Nephron progenitor cell (in vitro differentiated cells): ENCODE measurements at regions not wholly inside any gene's neighbourhood (a gene's known extent, or its start where the extent isn't known, plus 50 kb on each side); places are given as distances from the start of the nearest gene placed in this dataset.
"Not testable (repeated sequence)": the region's sequence is repeated elsewhere in the genome, so short reads cannot be mapped to it uniquely, and the experiment has no call there.

ENCODE experiments used
- DNase-seq: peaks from one replicate; pipeline ENCODE4 v3.0.0; 2021
- H3K27ac Mint-ChIP-seq: 2 replicates; pipeline ENCODE4 v1.8.0; 2021; ENCODE audit warnings: mild to moderate bottlenecking, moderate library complexity, mixed read lengths
- H3K27me3 Mint-ChIP-seq: 2 replicates; pipeline ENCODE4 v1.8.0; 2021; ENCODE audit warnings: mild to moderate bottlenecking, low read depth, mixed read lengths; ENCODE audit not compliant: poor library complexity
- H3K36me3 Mint-ChIP-seq: 2 replicates; pipeline ENCODE4 v1.8.0; 2021; ENCODE audit warnings: low read depth, mixed read lengths
- H3K4me1 Mint-ChIP-seq: 2 replicates; pipeline ENCODE4 v1.8.0; 2021; ENCODE audit warnings: mixed read lengths
- H3K4me3 Mint-ChIP-seq: 2 replicates; pipeline ENCODE4 v1.8.0; 2021; ENCODE audit warnings: mild to moderate bottlenecking, moderate library complexity, mixed read lengths
- H3K9me3 Mint-ChIP-seq: 2 replicates; pipeline ENCODE4 v1.8.0; 2021; ENCODE audit warnings: mild to moderate bottlenecking, moderate library complexity, mixed read lengths
- CTCF ChIP-seq: fragments of 200-600 bp; sonication (generic); IDR thresholded peaks from 2 replicates; pipeline ENCODE4 v1.5.0; 2021; ENCODE audit warnings: antibody characterized with exemption

GRCh38 chr11:129709801-129710398, 105.7 kb upstream of the TMEM45B start:
- H3K4me3 Mint-ChIP-seq, result no peak overlapping the region
- DNase-seq, result no peak

DNA sequence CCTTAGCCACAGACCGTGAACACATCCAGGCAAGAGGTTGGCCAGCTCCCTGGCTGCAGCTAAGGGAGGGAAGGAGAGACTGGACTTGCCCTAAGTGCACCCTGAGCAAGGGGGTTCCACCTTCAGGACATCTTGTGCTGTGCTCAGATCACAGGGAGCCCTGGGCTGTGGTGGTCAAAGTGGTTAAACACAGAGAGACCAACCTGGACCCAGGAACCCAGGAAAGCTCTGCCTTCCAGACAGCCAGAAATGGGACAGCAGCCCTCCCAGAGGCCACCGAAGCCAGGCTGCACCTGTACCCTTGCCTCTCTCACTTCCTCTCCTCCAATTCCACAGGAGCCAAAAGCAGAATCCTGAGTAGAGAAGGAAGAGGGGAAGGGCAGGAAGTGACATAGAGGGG, 105.2 kb upstream of the TMEM45B start:
- H3K4me3 Mint-ChIP-seq, result no peak overlapping the region
- peaks cover 14% of the 10 kb centered on the region for H3K27me3 Mint-ChIP-seq
- H3K9me3 Mint-ChIP-seq, result peaks cover 31% of the 10 kb centered on the region
- DNase-seq, result no peak
- no peak for TF ChIP-seq CTCF
- no peak overlapping the region for H3K27ac Mint-ChIP-seq
- H3K4me1 Mint-ChIP-seq, result no peaks in the 10 kb centered on the region
- no peaks in the 10 kb centered on the region for H3K36me3 Mint-ChIP-seq

More at GRCh38 chr11:129709801-129710398, 105.7 kb upstream of the TMEM45B start:
- TF ChIP-seq CTCF, result no peak
- no peaks in the 10 kb centered on the region for H3K36me3 Mint-ChIP-seq
- H3K9me3 Mint-ChIP-seq, result peaks cover 27% of the 10 kb centered on the region
- peaks cover 14% of the 10 kb centered on the region for H3K27me3 Mint-ChIP-seq
- H3K4me1 Mint-ChIP-seq, result no peaks in the 10 kb centered on the region
- no peak overlapping the region for H3K27ac Mint-ChIP-seq

GRCh38 chr11:129711760-129712159, 103.9 kb upstream of the TMEM45B start:
- Mint-ChIP-seq H3K36me3 (no peaks in the 10 kb centered on the region), H3K9me3 (peaks cover 41% of the 10 kb centered on the region), H3K27ac (no peak overlapping the region), H3K4me1 (no peaks in the 10 kb centered on the region), H3K27me3 (peaks cover 14% of the 10 kb centered on the region), H3K4me3 (no peak overlapping the region)
- no peak for TF ChIP-seq CTCF
- no peak for DNase-seq

GRCh38 chr11:129712486-129713240, 103.0 kb upstream of the TMEM45B start:
- H3K4me3 Mint-ChIP-seq, H3K36me3 Mint-ChIP-seq, H3K4me1 Mint-ChIP-seq, DNase-seq, H3K27ac Mint-ChIP-seq: not testable (repeated sequence)
- H3K9me3 Mint-ChIP-seq, result peaks cover 41% of the 10 kb centered on the region
- peaks cover 14% of the 10 kb centered on the region for H3K27me3 Mint-ChIP-seq

- TF ChIP-seq CTCF, result no peak
- H3K9me3 Mint-ChIP-seq, result peaks cover 17% of the 10 kb centered on the region
- H3K36me3 Mint-ChIP-seq, result no peaks in the 10 kb centered on the region
- no peak overlapping the region for H3K27ac Mint-ChIP-seq
- H3K4me1 Mint-ChIP-seq, result peaks cover 17% of the 10 kb centered on the region
- no peak for DNase-seq
- H3K4me3 Mint-ChIP-seq, result no peak overlapping the region
- peaks cover 7% of the 10 kb centered on the region for H3K27me3 Mint-ChIP-seq
These were observed 96.6 kb upstream of the TMEM45B start for GRCh38 chr11:129719037-129719436.

DNA sequence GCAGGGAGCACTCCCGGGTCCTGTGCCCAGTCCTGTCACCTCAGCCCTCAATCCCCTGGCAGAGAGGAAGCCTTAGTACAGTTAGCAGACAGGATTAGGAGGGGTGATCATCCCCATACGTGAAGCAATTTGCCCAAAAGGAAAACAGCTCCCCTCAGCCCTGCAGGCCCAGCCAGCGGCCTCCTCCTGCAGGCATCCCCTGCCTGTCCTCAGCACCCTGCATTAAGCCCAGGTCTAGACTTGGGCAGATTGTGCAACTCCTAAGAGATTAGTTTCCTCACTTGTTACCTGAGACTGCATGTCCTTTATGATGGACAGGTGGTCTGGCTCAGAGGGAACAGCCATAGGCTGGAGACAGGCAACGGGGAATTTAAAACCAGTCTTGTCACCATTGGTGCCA, 95.5 kb upstream of the TMEM45B start:
- no peak for DNase-seq
- no peak overlapping the region for H3K4me3 Mint-ChIP-seq
- H3K4me1 Mint-ChIP-seq, result peaks cover 17% of the 10 kb centered on the region
- H3K27me3 Mint-ChIP-seq, result peaks cover 13% of the 10 kb centered on the region
- H3K9me3 Mint-ChIP-seq, result peaks cover 12% of the 10 kb centered on the region
- no peak for TF ChIP-seq CTCF
- no peak overlapping the region for H3K27ac Mint-ChIP-seq
- no peaks in the 10 kb centered on the region for H3K36me3 Mint-ChIP-seq
